Astrocyte (in vitro differentiated cells and primary cell): ENCODE measurements at regions not wholly inside any gene's neighbourhood (a gene's known extent, or its start where the extent isn't known, plus 50 kb on each side); places are given as distances from the start of the nearest gene placed in this dataset.

Experiments
- DNase-seq: peaks from one replicate; pipeline ENCODE4 v3.0.0-alpha.2; 2010; ENCODE audit warnings: low read depth
- FAIRE-seq: peaks from 2 replicates; lab custom pipeline; 2011; peaks lifted over from hg19 to GRCh38; lab: Jason Lieb, UNC
- H2AFZ ChIP-seq: 2 replicates; pipeline ENCODE4 v1.6.0; 2012; ENCODE audit warnings: low read depth, low read length, inconsistent platforms
- H3K27ac ChIP-seq: 2 replicates; pipeline ENCODE4 v1.5.1; 2011; ENCODE audit warnings: low read depth, low read length, inconsistent platforms
- H3K27me3 ChIP-seq: 2 replicates; pipeline ENCODE4 v1.6.0; 2011; ENCODE audit warnings: low read length, inconsistent platforms; ENCODE audit not compliant: insufficient read depth
- H3K36me3 ChIP-seq: 2 replicates; pipeline ENCODE4 v1.5.1; 2011; ENCODE audit warnings: low read length, inconsistent platforms; ENCODE audit not compliant: insufficient read depth
- H3K4me1 ChIP-seq: 2 replicates; pipeline ENCODE4 v1.5.1; 2011; ENCODE audit warnings: low read length, inconsistent platforms; ENCODE audit not compliant: insufficient read depth
- H3K4me2 ChIP-seq: 2 replicates; pipeline ENCODE4 v1.6.0; 2012; ENCODE audit warnings: low read length, inconsistent platforms
- H3K4me3 ChIP-seq: 2 replicates; pipeline ENCODE4 v1.5.1; 2011; ENCODE audit warnings: low read depth, mild to moderate bottlenecking, low read length, inconsistent platforms; ENCODE audit not compliant: insufficient read depth
- H3K79me2 ChIP-seq: 2 replicates; pipeline ENCODE4 v1.6.0; 2012; ENCODE audit warnings: mild to moderate bottlenecking, low read length, inconsistent platforms; ENCODE audit not compliant: insufficient read depth
- H3K9ac ChIP-seq: 2 replicates; pipeline ENCODE4 v1.6.0; 2012; ENCODE audit warnings: mild to moderate bottlenecking, low read length, inconsistent platforms
- H3K9me3 ChIP-seq: 2 replicates; pipeline ENCODE4 v1.5.1; 2012; ENCODE audit warnings: low read depth, mild to moderate bottlenecking, low read length, inconsistent platforms; ENCODE audit not compliant: insufficient read depth
- H4K20me1 ChIP-seq: 2 replicates; pipeline ENCODE4 v1.6.0; 2012; ENCODE audit warnings: low read length, inconsistent platforms; ENCODE audit not compliant: insufficient read depth
- H3K27ac Mint-ChIP-seq: one replicate; pipeline ENCODE4 v1.8.0; 2021; ENCODE audit warnings: mild to moderate bottlenecking, mixed read lengths; ENCODE audit not compliant: unreplicated experiment
- H3K27me3 Mint-ChIP-seq: one replicate; pipeline ENCODE4 v1.8.0; 2021; ENCODE audit warnings: low read depth, mixed read lengths; ENCODE audit not compliant: unreplicated experiment
- H3K36me3 Mint-ChIP-seq: one replicate; pipeline ENCODE4 v1.8.0; 2021; ENCODE audit warnings: low read depth, mixed read lengths; ENCODE audit not compliant: unreplicated experiment
- H3K4me1 Mint-ChIP-seq: one replicate; pipeline ENCODE4 v1.8.0; 2021; ENCODE audit warnings: low read depth, mixed read lengths; ENCODE audit not compliant: unreplicated experiment
- H3K4me3 Mint-ChIP-seq: one replicate; pipeline ENCODE4 v1.8.0; 2021; ENCODE audit warnings: mild to moderate bottlenecking, moderate library complexity, mixed read lengths; ENCODE audit not compliant: unreplicated experiment
- H3K9me3 Mint-ChIP-seq: one replicate; pipeline ENCODE4 v1.8.0; 2021; ENCODE audit warnings: mild to moderate bottlenecking, mixed read lengths; ENCODE audit not compliant: unreplicated experiment
- EZH2 ChIP-seq: IDR thresholded peaks from 2 replicates; pipeline ENCODE4 v1.6.1; 2012; ENCODE audit warnings: mild to moderate bottlenecking, low read length, inconsistent platforms; ENCODE audit not compliant: insufficient read depth
- TF ChIP-seq, protein P1 (sequence below): IDR thresholded peaks from 2 replicates; pipeline ENCODE4 v1.5.1; 2011; ENCODE audit warnings: low read depth, mild to moderate bottlenecking, inconsistent platforms, low read length, moderate library complexity; ENCODE audit not compliant: insufficient read depth

DNA sequence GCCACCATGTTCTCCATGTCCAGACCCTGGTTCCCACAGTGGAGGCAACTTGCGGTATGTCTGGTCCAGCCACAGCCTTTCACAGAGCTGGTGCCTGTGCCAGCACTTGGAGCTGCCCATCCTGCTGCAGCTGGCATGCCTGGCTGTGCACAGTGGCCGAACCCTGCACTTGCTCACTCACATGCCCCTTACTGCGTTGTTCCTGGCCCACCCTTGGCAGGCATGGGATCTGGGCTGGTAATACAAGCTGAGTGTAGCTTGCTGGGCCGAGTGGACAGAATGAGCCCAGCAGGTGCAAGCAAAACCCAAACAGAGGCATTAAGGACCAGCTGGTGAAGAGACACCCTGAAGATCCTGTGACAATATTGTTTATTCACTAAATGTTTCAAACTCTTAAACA lies 583.9 kb upstream of the SLITRK6 start:
- no peaks in the 10 kb centered on the region for H3K36me3 ChIP-seq
- no peaks in the 10 kb centered on the region for H3K36me3 Mint-ChIP-seq
- H3K4me3 ChIP-seq = no peak overlapping the region
- no peak overlapping the region for H2AFZ ChIP-seq
- no peaks in the 10 kb centered on the region for H3K27me3 Mint-ChIP-seq
- H3K4me1 Mint-ChIP-seq = no peaks in the 10 kb centered on the region
- no peaks in the 10 kb centered on the region for H3K27me3 ChIP-seq
- H4K20me1 ChIP-seq = no peaks in the 10 kb centered on the region
- H3K79me2 ChIP-seq = no peaks in the 10 kb centered on the region
- H3K9me3 ChIP-seq = no peaks in the 10 kb centered on the region
- DNase-seq = no peak
- H3K27ac Mint-ChIP-seq = no peak overlapping the region
- no peak for TF ChIP-seq EZH2
- TF ChIP-seq, protein P1, sequence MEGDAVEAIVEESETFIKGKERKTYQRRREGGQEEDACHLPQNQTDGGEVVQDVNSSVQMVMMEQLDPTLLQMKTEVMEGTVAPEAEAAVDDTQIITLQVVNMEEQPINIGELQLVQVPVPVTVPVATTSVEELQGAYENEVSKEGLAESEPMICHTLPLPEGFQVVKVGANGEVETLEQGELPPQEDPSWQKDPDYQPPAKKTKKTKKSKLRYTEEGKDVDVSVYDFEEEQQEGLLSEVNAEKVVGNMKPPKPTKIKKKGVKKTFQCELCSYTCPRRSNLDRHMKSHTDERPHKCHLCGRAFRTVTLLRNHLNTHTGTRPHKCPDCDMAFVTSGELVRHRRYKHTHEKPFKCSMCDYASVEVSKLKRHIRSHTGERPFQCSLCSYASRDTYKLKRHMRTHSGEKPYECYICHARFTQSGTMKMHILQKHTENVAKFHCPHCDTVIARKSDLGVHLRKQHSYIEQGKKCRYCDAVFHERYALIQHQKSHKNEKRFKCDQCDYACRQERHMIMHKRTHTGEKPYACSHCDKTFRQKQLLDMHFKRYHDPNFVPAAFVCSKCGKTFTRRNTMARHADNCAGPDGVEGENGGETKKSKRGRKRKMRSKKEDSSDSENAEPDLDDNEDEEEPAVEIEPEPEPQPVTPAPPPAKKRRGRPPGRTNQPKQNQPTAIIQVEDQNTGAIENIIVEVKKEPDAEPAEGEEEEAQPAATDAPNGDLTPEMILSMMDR = no peak
- no peak overlapping the region for H3K27ac ChIP-seq
- H3K9ac ChIP-seq = no peak overlapping the region
- no peaks in the 10 kb centered on the region for H3K9me3 Mint-ChIP-seq
- no peak for FAIRE-seq
- H3K4me3 Mint-ChIP-seq = no peak overlapping the region
- no peak overlapping the region for H3K4me2 ChIP-seq
- H3K4me1 ChIP-seq = no peaks in the 10 kb centered on the region

DNA sequence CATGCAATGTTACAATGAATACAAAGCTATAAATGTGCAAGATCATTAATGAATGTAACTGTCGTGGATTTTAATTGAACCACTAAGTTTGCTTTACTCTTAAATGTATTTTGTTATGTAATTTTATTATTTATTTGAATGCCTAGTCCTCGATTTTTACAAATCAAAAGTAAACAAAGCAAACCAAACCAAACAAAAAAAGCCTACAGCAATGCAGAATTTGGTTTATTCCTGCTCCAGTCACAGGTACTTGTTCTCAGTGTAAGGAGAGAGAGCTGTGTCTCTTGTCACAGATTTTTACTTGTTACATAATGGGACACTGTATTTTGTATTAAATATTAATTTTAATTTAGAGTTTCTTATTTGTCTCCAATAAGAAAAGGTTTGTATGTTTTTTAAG lies 584.3 kb upstream of the SLITRK6 start:
- no peaks in the 10 kb centered on the region for H3K9me3 ChIP-seq
- H3K4me1 ChIP-seq = no peaks in the 10 kb centered on the region
- no peaks in the 10 kb centered on the region for H3K27me3 Mint-ChIP-seq
- H3K4me1 Mint-ChIP-seq = no peaks in the 10 kb centered on the region
- H3K79me2 ChIP-seq = no peaks in the 10 kb centered on the region
- no peaks in the 10 kb centered on the region for H3K36me3 ChIP-seq
- FAIRE-seq = no peak
- H3K4me3 Mint-ChIP-seq = no peak overlapping the region
- DNase-seq = no peak
- no peak overlapping the region for H2AFZ ChIP-seq
- no peak for TF ChIP-seq EZH2
- TF ChIP-seq, protein P1 = no peak
- H3K27me3 ChIP-seq = no peaks in the 10 kb centered on the region
- H3K27ac ChIP-seq = no peak overlapping the region
- no peaks in the 10 kb centered on the region for H3K36me3 Mint-ChIP-seq
- no peak overlapping the region for H3K4me2 ChIP-seq
- H3K9ac ChIP-seq = no peak overlapping the region
- no peaks in the 10 kb centered on the region for H4K20me1 ChIP-seq
- H3K9me3 Mint-ChIP-seq = no peaks in the 10 kb centered on the region
- H3K4me3 ChIP-seq = no peak overlapping the region
- no peak overlapping the region for H3K27ac Mint-ChIP-seq

DNA sequence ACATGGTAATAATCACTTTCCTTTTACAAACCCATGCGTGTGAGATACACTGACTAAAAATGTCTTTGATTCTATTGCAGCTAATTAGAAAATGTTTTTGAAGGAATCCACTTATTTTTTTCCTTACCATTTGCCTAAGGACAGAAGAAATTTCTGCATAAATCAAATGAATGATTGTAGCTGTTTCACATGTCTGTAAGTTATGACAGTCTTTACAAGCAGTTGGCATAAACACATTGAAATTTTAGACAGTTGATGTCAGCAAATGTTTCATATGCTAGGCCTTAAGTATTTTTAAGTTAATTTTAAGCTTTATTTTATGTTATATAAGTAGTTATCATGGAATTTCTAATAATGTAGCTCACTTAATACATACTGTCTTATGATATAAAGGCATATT lies 598.4 kb upstream of the SLITRK6 start:
- no peak overlapping the region for H3K27ac ChIP-seq
- Mint-ChIP-seq H3K4me3 (no peak overlapping the region), H3K27ac (no peak overlapping the region), H3K9me3 (no peaks in the 10 kb centered on the region), H3K4me1 (no peaks in the 10 kb centered on the region), H3K36me3 (no peaks in the 10 kb centered on the region), H3K27me3 (no peaks in the 10 kb centered on the region)
- H3K4me3 ChIP-seq = no peak overlapping the region
- FAIRE-seq (no peak), DNase-seq (no peak)
- no peaks in the 10 kb centered on the region for H3K27me3 ChIP-seq
- H3K36me3 ChIP-seq = no peaks in the 10 kb centered on the region
- H3K4me1 ChIP-seq = no peaks in the 10 kb centered on the region
- no peaks in the 10 kb centered on the region for H4K20me1 ChIP-seq
- no peak overlapping the region for H3K4me2 ChIP-seq
- H2AFZ ChIP-seq = no peak overlapping the region
- H3K9ac ChIP-seq = no peak overlapping the region
- TF ChIP-seq EZH2 = no peak
- no peaks in the 10 kb centered on the region for H3K9me3 ChIP-seq
- no peaks in the 10 kb centered on the region for H3K79me2 ChIP-seq
